ENCODE measurements at regions not wholly inside any gene's neighbourhood (a gene's known extent, or its start where the extent isn't known, plus 50 kb on each side); places are given as distances from the start of the nearest gene placed in this dataset.
"Not testable (repeated sequence)": the region's sequence is repeated elsewhere in the genome, so short reads cannot be mapped to it uniquely, and the experiment has no call there.

DNA sequence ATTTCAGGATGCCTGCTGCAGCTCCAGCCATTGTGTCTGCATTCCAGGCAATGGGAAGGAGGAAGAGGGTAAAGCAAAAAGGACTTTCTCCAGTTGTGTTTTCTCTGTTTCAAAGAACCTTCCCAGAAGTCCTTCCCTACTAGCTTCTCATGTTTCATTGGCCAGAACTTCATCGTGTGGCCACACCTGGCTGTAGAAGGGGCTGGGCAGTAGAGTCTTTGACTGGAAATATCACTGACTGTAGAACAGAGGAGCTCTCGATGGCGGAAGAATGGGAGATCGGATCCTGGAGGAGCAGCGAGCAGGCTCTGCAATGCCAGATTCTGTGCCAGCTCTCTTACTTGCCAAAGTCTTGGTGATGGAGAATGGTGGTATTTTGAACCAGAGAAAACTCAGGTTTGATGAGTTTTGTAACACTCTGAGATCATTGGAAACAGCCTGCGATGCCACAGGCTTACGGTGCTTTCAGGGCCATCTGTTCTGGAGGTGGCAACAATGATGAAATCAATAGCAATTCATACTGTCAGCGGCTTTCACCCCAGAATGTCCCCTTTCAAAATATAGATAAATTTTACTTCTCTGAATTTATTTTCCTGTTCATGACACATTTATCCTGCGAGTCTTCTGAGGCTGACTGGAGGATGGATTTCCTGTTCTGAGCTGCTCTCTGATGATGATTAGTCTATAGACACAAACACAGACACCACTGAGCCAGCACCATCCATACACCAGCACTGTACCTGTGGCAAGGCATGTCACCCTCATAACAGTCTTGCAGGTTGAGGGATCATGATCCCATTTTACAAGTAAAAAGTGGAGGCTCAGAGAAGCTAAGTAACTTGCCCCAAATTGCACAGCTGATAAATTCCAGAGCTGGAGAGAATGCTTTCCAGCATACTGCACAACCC lies 204.2 kb downstream of the EMX2 start:
- FAIRE-seq = no peak
- DNase-seq (ENCODE audit: low spot score) = no peak

DNA sequence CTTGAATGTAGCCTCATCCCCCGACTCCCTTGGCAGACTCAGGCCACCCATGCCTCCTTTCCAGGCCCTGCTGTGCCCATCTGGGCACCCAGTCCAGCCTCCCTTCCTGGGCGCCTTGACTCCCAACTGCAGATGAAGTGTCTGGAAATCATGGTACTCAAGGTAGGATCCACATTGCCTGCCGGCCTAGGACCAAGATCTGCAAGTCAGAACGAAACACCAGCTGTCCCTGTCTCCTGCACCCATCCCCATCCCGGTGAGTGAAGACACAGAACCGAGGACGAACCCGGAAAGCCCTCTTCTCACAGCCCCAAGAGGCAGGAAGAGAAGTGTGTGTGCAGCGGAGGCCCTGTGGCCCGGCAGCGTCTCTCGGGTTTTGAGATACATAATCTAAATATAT lies 205.1 kb downstream of the EMX2 start:
- FAIRE-seq (no peak), DNase-seq (ENCODE audit: low spot score) (no peak)

DNA sequence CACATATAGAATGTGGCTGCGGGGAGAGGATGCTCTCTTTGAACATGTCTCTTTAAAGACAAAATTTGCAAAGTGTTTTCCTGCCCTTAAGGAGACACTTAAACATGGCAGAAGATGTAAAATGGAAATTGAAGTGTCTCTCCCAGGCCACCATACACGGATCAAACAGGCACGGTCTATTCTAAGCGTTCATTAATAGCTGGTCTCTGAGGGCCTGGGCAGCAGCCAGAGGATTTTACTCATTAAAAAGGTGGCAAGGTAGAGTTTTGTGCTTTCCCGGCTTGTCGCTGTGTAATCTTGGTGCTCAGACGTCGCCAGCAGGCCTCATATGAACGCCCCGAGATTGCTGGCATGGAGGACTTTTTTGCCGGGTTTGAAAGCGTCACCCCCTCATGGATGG lies 205.5 kb downstream of the EMX2 start:
- FAIRE-seq (no peak), DNase-seq (ENCODE audit: low spot score) (no peak)

DNA sequence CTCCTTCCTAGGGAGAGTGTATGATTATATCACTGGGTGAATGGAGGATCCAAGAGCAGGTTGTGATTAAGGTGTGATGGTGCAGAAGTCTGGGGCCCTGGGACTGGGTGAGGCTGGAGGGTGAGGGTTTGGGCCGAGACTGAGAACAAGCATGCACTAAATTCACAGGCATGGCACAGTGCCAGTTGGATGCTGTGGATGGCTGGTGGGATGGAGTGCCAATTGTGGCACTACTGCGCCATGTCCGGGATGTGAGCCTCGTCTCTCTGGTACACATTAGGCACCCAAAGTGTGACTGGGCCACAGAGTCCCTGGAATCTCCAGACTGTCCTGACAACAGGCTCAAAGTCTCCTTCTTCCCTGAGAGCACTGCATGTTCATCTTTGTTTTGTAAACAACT lies 208.1 kb downstream of the EMX2 start:
- DNase-seq (ENCODE audit: low spot score) (no peak), FAIRE-seq (no peak)

DNA sequence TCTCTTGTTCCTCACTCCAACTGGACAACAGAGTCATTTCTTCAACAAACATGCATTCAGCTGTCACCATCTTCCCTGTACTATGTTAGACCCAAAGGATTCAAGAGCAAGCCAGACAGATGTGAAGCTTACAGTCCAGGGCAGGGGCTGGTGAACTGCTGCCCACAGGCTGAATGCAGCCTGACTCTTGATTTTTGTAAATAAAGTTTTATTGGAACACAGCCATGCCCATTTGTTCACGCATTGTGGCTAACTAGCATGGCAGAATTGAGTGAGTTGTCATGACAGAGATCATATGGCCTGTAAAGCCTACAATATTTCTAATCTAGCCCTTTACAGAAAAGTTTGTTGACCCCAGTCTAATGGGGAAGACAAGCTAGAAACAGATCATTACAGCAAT lies 208.7 kb downstream of the EMX2 start:
- DNase-seq (ENCODE audit: low spot score) = no peak
- no peak for FAIRE-seq

DNA sequence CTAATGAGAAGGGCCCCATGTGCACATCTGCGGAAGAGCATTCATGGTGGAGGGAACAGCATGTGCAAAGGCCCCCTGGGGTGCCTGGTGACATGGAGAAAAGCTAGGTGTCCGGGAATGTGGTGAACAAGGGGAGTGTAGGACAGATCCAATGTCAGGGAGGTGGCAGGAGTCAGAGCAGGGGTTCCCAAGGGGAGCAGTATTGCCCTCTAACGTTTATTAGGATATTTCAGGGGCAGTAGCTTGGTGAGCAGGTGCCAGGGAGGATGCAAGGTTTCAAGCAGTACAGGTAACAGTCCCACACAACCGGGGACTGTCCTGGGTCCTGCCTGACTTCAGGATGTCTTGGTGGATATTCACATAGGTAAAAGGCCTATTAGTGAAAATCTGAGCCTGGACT lies 209.6 kb downstream of the EMX2 start:
- DNase-seq (ENCODE audit: low spot score) = no peak
- FAIRE-seq = no peak

DNA sequence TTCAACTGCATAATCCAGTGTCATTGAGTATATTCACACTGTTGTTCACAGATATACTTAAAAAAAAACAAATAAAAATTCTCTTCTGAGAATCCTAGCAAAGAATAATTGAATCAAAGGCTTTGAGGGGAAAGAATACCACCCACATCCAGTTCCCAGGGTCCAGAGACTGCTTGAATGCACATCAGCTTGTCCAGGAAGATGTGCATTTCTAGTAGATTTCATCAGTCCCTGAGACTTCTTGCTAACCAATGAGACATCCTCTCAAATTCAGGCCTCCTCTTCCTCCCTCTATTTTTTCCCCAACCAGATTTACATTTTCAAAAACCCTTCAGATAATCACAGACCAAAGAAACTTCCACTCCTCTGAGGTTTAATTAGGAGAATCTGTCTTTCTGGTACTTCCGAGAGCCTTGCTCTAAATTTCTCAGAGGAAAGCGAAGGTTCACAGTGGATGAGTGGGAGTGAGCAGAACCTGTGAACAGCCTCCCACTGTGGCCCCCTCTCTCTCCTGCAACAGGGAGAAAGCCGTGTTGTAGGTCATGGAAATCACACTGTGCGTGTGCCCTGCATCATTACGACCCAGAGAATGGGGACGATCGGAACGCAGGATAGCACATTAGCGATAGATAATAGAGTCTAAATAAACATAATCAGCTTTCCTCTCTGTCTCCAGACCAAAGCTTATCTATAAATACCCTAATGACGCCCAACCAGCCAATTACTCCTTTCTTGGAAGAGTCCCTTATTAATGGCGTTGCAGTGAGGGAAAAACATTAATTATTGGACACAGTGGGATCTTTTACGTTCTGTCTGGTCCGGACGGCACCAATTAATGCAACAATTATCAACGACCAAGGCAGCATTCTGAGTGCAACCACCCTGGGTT lies 212.5 kb downstream of the EMX2 start:
- no peak for DNase-seq (ENCODE audit: low spot score)
- FAIRE-seq = no peak

DNA sequence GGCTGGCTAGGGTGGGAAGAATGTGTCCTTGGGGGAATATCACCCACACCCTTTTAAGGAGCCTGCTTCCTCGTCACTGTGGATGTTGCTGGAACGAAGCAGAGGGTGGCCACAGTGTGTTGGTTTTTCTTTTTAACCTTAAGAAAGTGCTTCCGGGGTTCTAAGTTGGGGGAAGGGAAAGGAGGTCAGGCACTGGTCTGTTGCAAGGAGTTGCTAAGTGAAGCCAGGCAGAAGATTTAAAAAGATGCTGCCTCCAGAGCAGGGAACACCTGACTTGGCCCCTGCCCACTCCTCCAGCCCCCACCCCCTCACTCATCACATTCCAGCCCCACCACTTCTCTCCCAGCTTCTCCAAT lies 213.1 kb downstream of the EMX2 start:
- no peak for FAIRE-seq
- DNase-seq (ENCODE audit: low spot score) = no peak

DNA sequence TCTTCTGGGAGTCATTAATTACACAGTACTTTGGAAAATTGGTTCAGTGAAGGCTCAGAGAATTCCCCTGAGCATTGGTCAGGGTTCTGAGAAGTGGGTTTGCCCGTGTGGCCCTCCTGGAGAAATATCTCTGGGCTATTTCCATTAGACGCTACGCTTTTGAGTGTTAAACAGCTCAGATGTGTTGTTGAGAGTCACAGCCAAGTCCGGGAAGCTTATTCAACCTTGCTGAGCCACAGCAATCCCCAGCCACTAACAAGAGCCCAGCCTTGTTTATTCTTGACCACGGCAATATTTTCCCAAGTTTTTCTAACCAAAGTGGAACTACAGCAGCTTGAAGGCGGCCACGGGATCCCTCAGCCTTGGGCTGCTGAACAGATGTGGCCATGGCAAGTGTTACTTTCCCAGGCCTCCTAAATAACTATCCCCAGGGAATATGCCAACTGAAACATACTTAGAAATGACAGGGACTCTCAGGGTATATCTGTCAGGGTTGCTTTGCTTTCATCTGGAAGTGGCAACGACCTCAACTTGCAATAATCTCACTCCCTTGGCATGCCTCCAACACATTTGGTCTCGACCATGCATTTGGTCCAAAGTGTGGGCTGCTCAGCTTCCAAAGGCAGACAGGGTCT lies 214.7 kb downstream of the EMX2 start:
- DNase-seq (ENCODE audit: low spot score) (no peak), FAIRE-seq (no peak)

DNA sequence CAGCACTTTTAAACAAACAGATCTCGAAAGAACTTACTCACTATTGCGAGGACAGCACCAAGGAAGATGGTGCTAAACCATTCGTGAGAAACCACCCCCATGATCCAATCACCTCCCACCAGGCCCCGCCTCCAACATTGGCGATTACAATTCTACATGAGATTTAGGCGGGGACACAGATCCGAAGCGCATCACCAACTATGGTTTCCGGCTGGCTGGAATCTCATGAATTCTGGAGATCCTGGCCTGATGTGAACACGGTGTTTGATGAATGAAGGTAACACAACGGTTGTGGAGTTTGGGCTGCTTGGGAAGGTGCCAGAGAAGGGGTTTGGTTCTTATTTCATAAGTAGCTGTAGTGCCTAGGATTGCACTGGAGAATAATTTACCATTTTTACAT lies 216.7 kb downstream of the EMX2 start:
- no peak for FAIRE-seq

DNA sequence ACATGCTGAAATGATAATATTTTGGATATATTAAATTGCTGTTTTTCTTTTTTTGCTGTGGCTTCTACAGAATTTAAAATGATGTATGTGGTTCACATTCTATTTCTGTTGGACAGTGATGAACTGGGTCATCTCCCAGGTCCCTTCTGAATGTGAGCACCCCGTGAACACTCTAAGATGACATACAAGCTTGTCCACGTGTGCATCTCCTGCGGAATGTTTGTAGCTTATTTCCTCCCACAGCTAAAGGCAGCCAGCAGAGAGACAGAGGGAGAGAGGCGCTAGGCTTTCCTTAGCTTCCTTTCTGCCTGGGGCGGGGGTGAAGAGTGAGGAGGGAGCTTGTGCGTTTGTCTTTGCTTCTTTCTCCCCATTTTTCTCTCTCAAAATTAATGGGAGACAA lies 219.1 kb downstream of the EMX2 start:
- FAIRE-seq (no peak), DNase-seq (ENCODE audit: low spot score) (no peak)

More for the DNA sequence above, 216.7 kb downstream of the EMX2 start:
- DNase-seq (ENCODE audit: low spot score) = no peak

DNA sequence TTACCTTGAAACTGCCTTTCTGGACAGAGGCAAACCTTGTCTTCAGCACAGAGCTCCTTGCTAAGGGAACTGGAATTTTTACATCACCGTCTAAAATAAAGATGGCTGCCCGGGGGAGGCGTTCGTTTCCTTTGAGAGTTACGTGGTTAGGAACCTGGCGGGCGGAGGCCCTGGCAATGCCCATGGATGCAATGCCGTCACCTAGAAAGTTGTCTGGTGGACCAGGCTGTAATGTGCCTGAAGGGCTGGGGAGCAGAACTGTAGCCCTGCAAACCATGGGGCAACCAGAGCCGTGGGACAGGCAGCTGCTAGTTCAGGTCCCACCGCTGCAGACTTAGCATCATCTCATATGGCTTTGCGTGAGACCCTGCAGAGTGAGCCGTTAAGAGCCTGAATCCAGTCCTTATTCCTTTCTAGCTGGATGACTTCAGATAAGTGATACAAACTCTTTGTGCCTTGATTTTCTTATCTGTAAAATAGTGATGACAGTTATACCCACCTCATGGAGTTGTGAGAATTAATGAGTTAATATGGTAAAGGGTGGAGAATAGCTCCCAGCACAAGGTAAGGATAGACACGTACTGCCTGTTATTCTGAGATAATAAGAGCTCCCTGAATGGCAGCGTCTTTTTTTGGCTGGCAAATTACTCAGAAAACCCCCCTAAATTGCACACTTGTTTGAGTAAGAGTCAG lies 219.7 kb downstream of the EMX2 start:
- DNase-seq (ENCODE audit: low spot score) (no peak), FAIRE-seq (no peak)

DNA sequence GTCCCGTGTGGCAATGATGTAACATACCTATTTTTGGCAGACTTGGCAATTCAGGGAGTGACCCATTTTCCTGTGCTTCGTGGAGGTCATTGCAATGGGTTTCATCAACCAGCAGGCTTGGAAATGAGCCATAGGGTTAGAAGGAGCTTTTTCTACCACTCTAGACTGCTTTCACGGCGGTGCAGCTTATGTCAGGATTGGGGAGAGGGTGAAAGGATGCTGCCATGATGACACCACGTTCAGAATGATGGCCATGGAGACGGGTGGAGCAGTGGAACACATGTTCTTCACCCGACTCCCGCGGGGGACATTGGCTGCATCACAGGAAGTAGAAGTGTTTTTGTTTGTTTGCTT lies 220.2 kb downstream of the EMX2 start:
- no peak for DNase-seq (ENCODE audit: low spot score)
- no peak for FAIRE-seq

DNA sequence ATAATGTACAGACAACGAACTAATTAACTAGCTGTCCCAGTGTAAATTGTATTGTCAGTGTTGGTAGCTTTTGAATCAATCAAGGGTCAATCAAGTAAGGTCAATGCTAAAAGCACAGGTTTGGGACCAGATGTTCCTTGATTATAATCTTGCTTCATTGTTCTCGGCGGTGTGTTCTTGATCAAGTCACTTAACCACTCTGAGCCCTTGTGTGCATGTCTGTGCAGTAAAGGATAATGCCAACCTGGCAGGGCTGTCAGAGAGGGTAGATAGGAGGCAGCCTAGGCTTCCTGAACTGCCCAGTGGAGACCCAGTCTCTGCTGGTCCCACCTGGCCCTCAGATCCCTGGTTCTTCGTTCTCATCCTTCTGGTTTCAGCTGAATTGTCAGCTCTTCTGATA lies 221.0 kb downstream of the EMX2 start:
- FAIRE-seq (no peak), DNase-seq (ENCODE audit: low spot score) (no peak)

DNA sequence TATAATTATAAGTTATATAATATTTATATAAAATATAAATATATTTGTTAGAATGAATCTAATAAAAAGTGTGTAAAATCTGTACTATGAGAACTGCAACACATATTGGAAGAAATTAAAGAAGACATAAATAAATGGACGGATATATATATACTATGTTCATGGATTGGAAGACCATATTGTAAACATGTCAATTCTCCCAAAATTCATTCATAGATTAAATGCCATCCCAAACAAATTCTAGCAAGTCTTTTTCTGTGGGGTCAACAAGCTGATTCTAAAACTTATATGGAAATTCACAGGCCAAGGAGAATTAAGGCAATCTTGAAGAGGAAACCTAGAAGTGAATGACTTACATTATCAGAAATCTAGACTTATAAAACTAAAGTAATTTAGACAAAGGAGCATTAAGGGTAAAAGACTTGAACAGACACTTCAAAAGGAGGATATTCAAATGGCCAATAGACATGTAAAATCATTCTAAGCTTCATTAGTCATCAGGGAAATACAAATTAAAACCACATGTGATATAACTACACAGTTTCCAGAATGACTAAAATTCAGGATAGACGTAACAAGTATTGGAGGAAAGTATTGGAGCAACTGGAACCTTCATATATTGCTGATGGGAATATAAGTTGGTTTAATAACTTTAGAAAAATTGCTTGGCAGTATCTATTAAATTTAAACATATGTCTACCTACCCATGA lies 225.9 kb downstream of the EMX2 start:
- no peak for DNase-seq (ENCODE audit: low spot score)
- FAIRE-seq = no peak

DNA sequence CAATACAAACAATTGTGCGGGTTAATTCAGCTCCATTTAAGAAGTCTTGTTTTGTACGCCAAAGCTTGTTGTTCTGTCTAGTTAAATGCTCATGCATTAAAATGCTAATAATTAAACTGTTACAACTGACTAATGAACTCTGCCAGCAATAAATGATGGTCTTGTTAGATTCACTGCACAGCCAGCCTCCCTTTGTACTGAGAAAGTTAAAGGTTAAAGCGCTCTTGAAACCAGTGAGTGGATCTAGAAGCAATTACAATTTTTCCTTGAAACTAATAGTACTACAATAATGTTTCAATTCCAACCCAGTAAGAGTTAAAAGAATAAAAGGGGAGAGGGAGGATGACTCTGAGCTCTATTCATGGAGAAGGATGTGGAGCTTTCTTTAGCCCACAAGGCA lies 233.0 kb downstream of the EMX2 start:
- DNase-seq (ENCODE audit: low spot score) (no peak), FAIRE-seq (no peak)

DNA sequence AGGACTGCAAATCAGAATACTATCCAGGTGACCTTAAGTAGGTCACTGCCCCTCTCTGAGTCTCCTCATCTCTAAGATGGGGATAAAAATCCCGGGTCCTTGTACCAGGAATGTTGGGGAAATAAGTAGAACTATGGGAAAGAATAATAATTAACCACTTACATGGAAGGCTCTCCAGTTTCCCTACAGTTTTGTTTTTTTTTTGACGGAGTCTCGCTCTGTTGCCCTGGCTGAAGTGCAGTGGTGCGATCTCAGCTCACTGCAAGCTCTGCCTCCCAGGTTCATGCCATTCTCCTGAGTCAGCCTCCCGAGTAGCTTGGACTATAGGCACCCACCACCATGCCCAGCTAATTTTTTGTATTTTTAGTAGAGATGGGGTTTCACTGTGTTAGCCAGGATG lies 234.7 kb downstream of the EMX2 start:
- not testable (repeated sequence) for DNase-seq (ENCODE audit: low spot score); FAIRE-seq

DNA sequence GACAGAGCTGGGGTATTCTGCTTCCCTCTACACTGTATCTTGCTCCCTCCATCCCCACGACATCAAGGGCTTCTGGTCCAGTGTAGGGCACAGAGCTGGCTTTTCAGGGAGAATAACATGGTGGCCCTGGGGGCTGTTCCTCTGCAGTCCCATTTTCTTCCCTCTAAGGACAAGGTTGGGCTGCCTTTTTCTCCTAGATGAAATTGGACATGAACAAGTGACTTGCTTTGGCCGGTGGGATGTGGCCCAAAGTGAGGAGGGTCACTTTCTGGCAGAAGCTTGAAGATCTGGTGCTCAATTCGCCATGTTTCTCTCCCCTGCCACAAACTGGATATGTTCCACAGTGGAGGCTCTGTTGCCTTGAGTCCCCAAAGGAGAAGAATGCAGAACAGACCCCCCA lies 235.7 kb downstream of the EMX2 start:
- no peak for DNase-seq (ENCODE audit: low spot score)
- FAIRE-seq = no peak

DNA sequence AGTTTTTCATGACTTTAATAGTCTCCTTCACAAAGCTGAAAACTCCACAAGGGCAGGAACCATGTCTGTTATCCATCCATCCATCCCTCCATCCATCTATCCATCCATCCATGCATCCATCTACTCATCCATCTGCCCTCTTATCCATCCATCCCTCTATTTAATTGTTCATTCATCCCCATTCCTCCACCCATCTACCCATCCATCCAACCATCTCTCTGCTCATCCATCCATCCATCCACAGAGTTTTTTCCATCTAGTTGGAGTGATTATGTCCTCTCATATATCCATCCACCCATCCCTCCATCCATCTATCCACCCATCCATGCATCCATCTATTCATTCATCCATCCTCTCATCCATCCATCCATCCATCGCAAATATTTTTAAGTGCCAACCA lies 237.9 kb downstream of the EMX2 start:
- DNase-seq (ENCODE audit: low spot score) (no peak), FAIRE-seq (no peak)

DNA sequence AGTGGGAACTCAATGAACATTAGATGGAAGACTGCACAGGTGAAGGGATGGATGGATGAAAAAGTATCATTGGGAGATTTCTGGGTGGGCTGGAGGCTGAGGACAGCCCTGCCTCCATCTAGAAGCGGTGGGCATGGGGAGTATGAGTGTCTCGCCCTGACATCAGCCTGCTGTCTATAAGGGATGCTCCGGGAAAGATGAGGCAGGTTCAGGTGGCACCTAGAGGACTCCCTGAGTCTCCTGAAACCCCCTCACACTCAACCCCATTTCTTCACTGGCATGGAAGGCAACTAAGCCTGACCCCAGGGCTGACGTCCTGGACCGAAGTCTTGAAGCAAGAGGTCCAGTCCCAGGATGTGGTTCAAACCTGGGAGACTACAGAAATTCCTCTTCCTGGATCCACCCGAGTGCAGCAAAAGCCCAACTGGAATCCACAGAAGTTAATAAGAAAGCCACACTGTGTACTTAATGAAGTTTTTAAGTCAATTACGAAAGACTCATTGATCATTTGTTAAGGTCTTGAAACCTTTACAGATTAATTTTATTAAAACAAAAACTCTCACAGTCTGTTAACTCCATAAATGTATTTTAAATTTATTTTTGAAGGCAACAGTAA lies 238.8 kb downstream of the EMX2 start:
- DNase-seq (ENCODE audit: low spot score) (no peak), FAIRE-seq (no peak)

DNA sequence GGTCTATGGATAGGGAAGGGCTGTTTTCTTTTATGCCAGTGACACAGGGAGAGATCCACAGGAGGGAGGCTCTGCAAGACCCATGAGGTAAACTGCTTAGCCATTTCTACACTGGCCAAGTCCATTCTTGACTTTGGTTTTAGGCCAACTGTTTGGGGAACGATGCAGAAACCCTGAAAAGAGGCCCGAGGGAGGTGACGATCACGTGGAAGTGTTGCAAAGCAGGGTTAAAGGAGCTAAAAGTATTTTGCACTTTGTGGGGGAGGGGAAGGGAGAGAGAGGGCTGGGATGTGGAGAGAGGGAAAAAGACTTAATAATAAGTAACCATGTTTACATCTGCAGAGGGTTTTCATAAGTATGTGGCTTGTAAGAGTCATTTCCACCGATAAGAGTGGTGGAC lies 239.7 kb downstream of the EMX2 start:
- no peak for FAIRE-seq
- no peak for DNase-seq (ENCODE audit: low spot score)
